DOHH2 (cell line): ENCODE measurements at regions not wholly inside any gene's neighbourhood (a gene's known extent, or its start where the extent isn't known, plus 50 kb on each side); places are given as distances from the start of the nearest gene placed in this dataset.

Source experiments
- EZH2phosphoT487 ChIP-seq: fragments of 200-600 bp; sonication (generic); IDR thresholded peaks from 2 replicates; pipeline ENCODE4 v1.6.1; 2017; ENCODE audit warnings: borderline replicate concordance, mild to moderate bottlenecking, antibody characterized with exemption, low read length, moderate library complexity, mixed read lengths
- TF ChIP-seq, protein P1 (sequence below): fragments of 200-600 bp; sonication (generic); IDR thresholded peaks from one replicate; pipeline ENCODE4 v1.5.1; 2014; ENCODE audit warnings: antibody characterized with exemption, mild to moderate bottlenecking, low read depth, low read length; ENCODE audit not compliant: poor library complexity, severe bottlenecking

DNA sequence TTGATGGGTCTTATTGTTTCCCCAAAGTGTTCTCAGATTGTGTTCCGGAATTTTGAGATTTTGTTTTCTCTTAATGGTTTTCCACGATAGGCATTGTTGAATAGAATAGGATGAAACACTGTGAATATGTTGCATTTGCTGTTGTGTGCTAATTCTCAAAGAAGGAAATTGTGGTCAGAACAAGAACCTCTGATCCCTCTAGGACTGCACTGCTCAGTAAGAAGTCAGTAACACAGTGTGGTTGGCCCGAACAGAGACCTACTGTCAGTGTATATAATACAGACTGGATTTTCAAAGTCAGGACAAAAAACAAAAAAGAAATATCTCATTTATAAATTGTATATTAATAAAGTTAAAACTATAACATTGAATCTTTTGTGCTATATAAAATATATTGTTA is 494.8 kb downstream of the MAT2B start:
- TF ChIP-seq, protein P1, sequence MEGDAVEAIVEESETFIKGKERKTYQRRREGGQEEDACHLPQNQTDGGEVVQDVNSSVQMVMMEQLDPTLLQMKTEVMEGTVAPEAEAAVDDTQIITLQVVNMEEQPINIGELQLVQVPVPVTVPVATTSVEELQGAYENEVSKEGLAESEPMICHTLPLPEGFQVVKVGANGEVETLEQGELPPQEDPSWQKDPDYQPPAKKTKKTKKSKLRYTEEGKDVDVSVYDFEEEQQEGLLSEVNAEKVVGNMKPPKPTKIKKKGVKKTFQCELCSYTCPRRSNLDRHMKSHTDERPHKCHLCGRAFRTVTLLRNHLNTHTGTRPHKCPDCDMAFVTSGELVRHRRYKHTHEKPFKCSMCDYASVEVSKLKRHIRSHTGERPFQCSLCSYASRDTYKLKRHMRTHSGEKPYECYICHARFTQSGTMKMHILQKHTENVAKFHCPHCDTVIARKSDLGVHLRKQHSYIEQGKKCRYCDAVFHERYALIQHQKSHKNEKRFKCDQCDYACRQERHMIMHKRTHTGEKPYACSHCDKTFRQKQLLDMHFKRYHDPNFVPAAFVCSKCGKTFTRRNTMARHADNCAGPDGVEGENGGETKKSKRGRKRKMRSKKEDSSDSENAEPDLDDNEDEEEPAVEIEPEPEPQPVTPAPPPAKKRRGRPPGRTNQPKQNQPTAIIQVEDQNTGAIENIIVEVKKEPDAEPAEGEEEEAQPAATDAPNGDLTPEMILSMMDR: no peak
- TF ChIP-seq EZH2phosphoT487: no peak
